ENCODE measurements at regions not wholly inside any gene's neighbourhood (a gene's known extent, or its start where the extent isn't known, plus 50 kb on each side); places are given as distances from the start of the nearest gene placed in this dataset.
"Not testable (repeated sequence)": the region's sequence is repeated elsewhere in the genome, so short reads cannot be mapped to it uniquely, and the experiment has no call there.

DNA sequence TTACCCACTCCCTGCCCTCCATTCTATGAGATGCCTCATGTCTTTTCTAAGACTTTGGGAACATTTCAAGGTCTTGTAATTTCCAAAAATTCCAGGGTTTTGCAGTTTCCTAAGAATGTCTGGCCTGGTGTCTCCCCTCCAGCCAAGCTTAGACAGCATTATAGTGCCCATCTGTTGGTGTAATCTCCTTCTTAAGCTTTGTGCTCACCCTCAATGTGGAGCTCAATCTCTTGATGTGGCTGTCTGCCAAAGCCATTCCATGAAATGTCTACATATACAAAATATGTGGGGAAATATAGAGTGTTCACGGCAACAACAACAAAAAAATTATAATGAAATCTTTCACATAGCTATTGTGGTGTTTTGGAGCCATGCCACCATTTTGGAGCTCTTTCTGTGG is 558.4 kb downstream of the PIK3C3 start:
- H3K4me3 ChIP-seq (ENCODE audit: low read depth, low read length) = no peak overlapping the region
- DNase-seq (ENCODE audit: low read depth) = no peak
- TF ChIP-seq, protein P1, sequence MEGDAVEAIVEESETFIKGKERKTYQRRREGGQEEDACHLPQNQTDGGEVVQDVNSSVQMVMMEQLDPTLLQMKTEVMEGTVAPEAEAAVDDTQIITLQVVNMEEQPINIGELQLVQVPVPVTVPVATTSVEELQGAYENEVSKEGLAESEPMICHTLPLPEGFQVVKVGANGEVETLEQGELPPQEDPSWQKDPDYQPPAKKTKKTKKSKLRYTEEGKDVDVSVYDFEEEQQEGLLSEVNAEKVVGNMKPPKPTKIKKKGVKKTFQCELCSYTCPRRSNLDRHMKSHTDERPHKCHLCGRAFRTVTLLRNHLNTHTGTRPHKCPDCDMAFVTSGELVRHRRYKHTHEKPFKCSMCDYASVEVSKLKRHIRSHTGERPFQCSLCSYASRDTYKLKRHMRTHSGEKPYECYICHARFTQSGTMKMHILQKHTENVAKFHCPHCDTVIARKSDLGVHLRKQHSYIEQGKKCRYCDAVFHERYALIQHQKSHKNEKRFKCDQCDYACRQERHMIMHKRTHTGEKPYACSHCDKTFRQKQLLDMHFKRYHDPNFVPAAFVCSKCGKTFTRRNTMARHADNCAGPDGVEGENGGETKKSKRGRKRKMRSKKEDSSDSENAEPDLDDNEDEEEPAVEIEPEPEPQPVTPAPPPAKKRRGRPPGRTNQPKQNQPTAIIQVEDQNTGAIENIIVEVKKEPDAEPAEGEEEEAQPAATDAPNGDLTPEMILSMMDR (IDR thresholded peaks at IDR 0.05; ENCODE audit: control insufficient read depth, extremely low read depth, insufficient read depth) = no peak

DNA sequence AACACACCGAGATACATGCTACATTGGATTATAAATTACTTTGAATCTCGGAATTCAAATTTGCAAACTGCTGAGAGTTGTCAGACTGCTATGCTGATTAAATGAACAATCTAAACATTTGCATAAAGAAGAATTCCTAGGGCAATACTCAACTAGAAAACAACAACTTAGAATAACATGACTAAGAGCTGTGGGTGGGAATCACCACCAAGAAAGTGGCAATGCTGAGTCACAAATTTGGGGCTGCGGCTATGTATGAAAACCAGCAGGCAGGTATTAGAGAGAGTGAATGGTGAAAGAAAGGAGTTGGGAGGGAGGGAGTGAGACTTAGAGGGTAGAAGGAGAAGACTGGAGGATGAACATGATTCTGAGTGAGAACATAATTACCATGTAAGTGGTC is 559.5 kb downstream of the PIK3C3 start:
- no peak for DNase-seq (ENCODE audit: low read depth)
- TF ChIP-seq, protein P1 (IDR thresholded peaks at IDR 0.05; ENCODE audit: control insufficient read depth, extremely low read depth, insufficient read depth) = no peak
- H3K4me3 ChIP-seq (ENCODE audit: low read depth, low read length) = no peak overlapping the region

DNA sequence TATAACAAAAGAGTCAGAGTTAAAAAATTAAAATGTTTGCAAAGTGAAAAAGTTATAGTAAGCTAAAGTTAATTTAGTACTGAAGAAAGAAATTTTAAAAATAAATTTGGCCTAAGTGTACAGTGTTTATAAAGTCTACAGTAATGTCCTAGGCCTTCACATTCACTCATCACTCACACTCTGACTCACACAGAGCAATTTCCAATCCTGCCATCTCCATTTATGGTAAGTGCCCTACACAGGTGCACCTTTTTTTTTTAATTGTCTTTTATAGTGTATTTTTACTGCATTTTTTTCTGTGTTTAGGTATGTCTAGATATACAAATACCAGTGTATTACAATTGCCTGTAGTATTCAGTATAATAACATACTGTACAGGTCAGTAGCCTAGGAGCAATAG is 562.9 kb downstream of the PIK3C3 start:
- TF ChIP-seq, protein P1 (IDR thresholded peaks at IDR 0.05; ENCODE audit: control insufficient read depth, extremely low read depth, insufficient read depth) = no peak
- no peak overlapping the region for H3K4me3 ChIP-seq (ENCODE audit: low read depth, low read length)
- no peak for DNase-seq (ENCODE audit: low read depth)

DNA sequence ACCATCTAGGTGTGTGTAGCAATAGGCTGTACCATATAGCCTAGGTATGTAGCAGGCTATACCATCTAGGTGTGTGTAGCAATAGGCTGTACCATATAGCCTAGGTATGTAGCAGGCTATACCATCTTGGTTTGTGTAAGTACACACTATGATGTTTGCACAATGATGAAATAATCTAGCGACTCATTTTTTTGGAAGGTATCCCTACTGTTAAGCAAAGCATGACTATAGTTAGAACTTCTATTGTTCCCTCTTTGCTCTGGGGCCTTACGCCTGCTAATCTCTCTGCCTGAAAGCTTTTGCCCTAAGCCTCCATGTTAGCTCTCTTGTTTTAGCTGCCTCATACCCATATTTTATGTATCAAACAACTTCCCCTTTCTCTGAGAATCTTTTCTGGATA is 563.3 kb downstream of the PIK3C3 start:
- DNase-seq (ENCODE audit: low read depth); H3K4me3 ChIP-seq (ENCODE audit: low read depth, low read length): not testable (repeated sequence)

DNA sequence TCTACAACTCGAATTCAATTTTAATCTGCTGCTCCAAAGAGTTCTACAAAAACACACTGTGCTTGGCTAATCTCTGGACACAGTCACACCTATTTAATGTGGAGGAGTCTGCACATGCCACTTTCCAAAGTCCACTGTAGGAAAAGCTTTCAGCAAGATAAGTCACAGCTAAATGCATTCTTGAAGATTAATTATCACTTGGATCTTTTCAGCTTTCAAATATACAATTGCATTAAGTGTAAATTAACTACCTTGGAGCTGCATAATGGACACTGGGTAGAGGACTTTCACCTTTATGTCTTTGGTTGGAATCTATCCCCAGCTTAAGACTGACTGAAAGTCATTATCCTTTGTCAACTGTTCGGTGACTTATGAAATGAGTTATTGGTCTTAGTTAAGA is 565.1 kb downstream of the PIK3C3 start:
- DNase-seq (ENCODE audit: low read depth) = no peak
- no peak overlapping the region for H3K4me3 ChIP-seq (ENCODE audit: low read depth, low read length)
- TF ChIP-seq, protein P1 (IDR thresholded peaks at IDR 0.05; ENCODE audit: control insufficient read depth, extremely low read depth, insufficient read depth) = no peak

DNA sequence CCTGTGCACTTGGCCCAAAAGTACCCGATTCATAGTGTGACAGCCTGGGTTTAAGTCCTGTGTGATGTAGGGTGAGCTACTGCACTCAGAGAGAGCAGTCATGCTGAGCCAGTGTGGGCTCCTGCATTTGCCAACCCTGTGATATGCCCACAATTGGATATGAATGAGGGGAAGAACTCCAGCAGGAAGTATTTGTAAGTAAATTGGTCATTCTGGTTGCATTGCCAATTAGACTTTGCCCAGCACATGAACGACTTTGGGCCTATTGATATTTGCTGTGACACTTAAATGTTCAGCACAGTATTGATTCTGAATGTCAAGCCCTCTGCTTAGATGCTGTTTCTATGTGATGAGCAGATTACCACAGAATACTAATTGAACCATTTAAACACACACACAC is 570.9 kb downstream of the PIK3C3 start:
- TF ChIP-seq, protein P1 (IDR thresholded peaks at IDR 0.05; ENCODE audit: control insufficient read depth, extremely low read depth, insufficient read depth) = no peak
- no peak overlapping the region for H3K4me3 ChIP-seq (ENCODE audit: low read depth, low read length)
- DNase-seq (ENCODE audit: low read depth) = no peak

DNA sequence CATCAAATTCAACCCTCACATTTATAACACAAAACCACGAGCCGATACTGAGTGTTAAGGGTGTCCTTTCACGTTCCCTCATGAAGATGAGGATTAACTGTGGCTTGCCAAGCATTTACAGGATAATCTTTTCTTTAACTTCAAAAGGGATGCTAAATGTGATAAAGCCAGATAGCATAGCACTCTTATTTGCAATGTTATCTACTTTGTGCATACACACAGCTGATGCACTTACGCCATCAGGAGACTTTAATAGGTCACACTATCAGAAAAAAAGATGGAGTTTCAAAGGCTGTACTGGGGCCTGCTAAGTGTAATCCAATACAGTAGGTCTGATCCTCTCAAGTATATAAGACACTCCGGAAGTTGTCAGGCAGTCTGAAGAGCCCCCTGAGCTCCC is 572.7 kb downstream of the PIK3C3 start:
- H3K4me3 ChIP-seq (ENCODE audit: low read depth, low read length) = no peak overlapping the region
- TF ChIP-seq, protein P1 (IDR thresholded peaks at IDR 0.05; ENCODE audit: control insufficient read depth, extremely low read depth, insufficient read depth) = no peak
- DNase-seq (ENCODE audit: low read depth) = no peak

DNA sequence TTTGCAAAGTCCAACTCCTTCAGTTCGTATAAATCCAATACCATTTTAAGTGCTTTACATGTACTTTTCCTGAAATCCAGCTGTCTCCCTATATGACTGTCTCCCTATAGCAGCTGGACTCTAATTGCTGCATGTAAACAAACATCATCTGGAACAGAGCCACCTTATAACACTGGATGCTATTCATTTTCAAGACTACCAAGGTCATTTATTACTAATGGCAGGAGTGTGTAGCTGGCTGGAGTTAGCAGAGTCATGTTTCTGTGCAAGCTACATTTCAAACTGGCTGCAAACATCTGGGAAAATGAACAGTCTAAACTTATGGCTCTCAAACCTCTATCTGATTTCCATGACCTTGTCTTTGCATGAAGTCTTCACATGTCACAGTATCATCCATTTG is 575.2 kb downstream of the PIK3C3 start:
- TF ChIP-seq, protein P1 (IDR thresholded peaks at IDR 0.05; ENCODE audit: control insufficient read depth, extremely low read depth, insufficient read depth) = no peak
- no peak for DNase-seq (ENCODE audit: low read depth)
- no peak overlapping the region for H3K4me3 ChIP-seq (ENCODE audit: low read depth, low read length)

Measured in LNCaP clone FGC (cell line).